GM12878 (cell line): ENCODE measurements at regions not wholly inside any gene's neighbourhood (a gene's known extent, or its start where the extent isn't known, plus 50 kb on each side); places are given as distances from the start of the nearest gene placed in this dataset.

Source experiments
- ATAC-seq: fragments of 200-7000 bp; cut with Tn5 transposase; 3 replicates; pipeline ENCODE4 v1.9.1; 2020; ENCODE audit warnings: mild to moderate bottlenecking, moderate library complexity
- BruUV-seq: library from RNA; stranded (reverse); fragments of 400-500 nt; replicated peaks from 2 replicates; lab custom pipeline; 2021; lab: Mats Ljungman, UMichigan
- CTCF ChIA-PET: fragments of 300-600 bp; sonication (Branson Sonifier 250); formaldehyde crosslinking; extraction: SDS; loops from one replicate; lab custom pipeline; 2021; ENCODE audit warnings: inconsistent platforms; lab: Yijun Ruan, JAX
- POLR2A ChIA-PET: fragments of 350-600 bp; formaldehyde crosslinking; extraction: SDS; loops from one replicate; lab custom pipeline; 2021; ENCODE audit warnings: inconsistent platforms; lab: Charles Lee
- RAD21 ChIA-PET: fragments of 300-600 bp; sonication (Branson Sonifier 250); formaldehyde crosslinking; loops from one replicate; lab custom pipeline; 2023; ENCODE audit warnings: antibody characterized with exemption; ENCODE audit not compliant: unreplicated experiment; lab: Charles Lee
- SMC1A ChIA-PET: fragments of 300-600 bp; sonication (Branson Sonifier 250); formaldehyde crosslinking; loops from one replicate; lab custom pipeline; 2023; ENCODE audit not compliant: unreplicated experiment, uncharacterized antibody; lab: Charles Lee
- DNase-seq: peaks from one replicate; pipeline ENCODE4 v3.0.0-alpha.2; 2011; ENCODE audit warnings: low read depth, low spot score
- FAIRE-seq: peaks from 3 replicates; lab custom pipeline; 2011; peaks lifted over from hg19 to GRCh38; lab: Jason Lieb, UNC
- H2AFZ ChIP-seq: 2 replicates; pipeline ENCODE4 v1.6.0; 2011; ENCODE audit warnings: low read depth, low read length, control low read depth; ENCODE audit not compliant: control insufficient read depth
- H3K27ac ChIP-seq: 2 replicates; pipeline ENCODE4 v1.5.1; 2011; ENCODE audit warnings: control low read depth; ENCODE audit not compliant: control insufficient read depth, insufficient read depth
- H3K27me3 ChIP-seq, 2 experiments: replicated peaks in 1 of 2; 2 replicates each; pipeline versions ENCODE4 v1.6.0 to v1.6.1; 2011; ENCODE audit warnings: low read length in 1 of 2; ENCODE audit not compliant: control insufficient read depth in 2 of 2, insufficient read depth in 2 of 2
- H3K36me3 ChIP-seq, 2 experiments: 2 replicates each; pipeline ENCODE4 v1.5.1; 2011; ENCODE audit warnings: low read length in 1 of 2; ENCODE audit not compliant: control insufficient read depth in 2 of 2, insufficient read depth in 2 of 2
- H3K4me1 ChIP-seq: 2 replicates; pipeline ENCODE4 v1.6.1; 2011; ENCODE audit warnings: mild to moderate bottlenecking, low read length, moderate library complexity, mixed read lengths; ENCODE audit not compliant: control insufficient read depth, insufficient read depth
- H3K4me2 ChIP-seq: 2 replicates; pipeline ENCODE4 v1.6.0; 2011; ENCODE audit warnings: control low read depth; ENCODE audit not compliant: control insufficient read depth, insufficient read depth
- H3K4me3 ChIP-seq: fragments of 200-600 bp; sonication (generic); 2 replicates; pipeline ENCODE4 v1.5.1; 2016
- H3K79me2 ChIP-seq: 2 replicates; pipeline ENCODE4 v1.6.0; 2011; ENCODE audit warnings: low read length; ENCODE audit not compliant: control insufficient read depth, insufficient read depth
- H3K9ac ChIP-seq: 2 replicates; pipeline ENCODE4 v1.8.0; 2011; ENCODE audit warnings: low read length, control low read depth, mixed read lengths; ENCODE audit not compliant: control insufficient read depth, insufficient read depth
- H3K9me3 ChIP-seq: replicated peaks from 3 replicates; pipeline ENCODE4 v1.5.1; 2011; ENCODE audit warnings: mild to moderate bottlenecking, low read length; ENCODE audit not compliant: control insufficient read depth, insufficient read depth
- H4K20me1 ChIP-seq: 2 replicates; pipeline ENCODE4 v1.6.0; 2011; ENCODE audit not compliant: control insufficient read depth, insufficient read depth
- BMI1 ChIP-seq: fragments of 450-650 bp; IDR thresholded peaks from 2 replicates; pipeline ENCODE4 v1.6.1; 2016; ENCODE audit warnings: mild to moderate bottlenecking, moderate library complexity, borderline replicate concordance
- CHD2 ChIP-seq: IDR thresholded peaks from 2 replicates; pipeline ENCODE4 v1.6.1; 2011; ENCODE audit warnings: low read depth, low read length, improper control_type of control experiment, borderline replicate concordance
- MLLT1 ChIP-seq: fragments of 450-650 bp; IDR thresholded peaks from 2 replicates; pipeline ENCODE4 v1.6.1; 2016; ENCODE audit warnings: mild to moderate bottlenecking
- MYB ChIP-seq: fragments of 150-350 bp; IDR thresholded peaks from 2 replicates; pipeline ENCODE4 v1.6.1; 2014; ENCODE audit warnings: mild to moderate bottlenecking, low read depth, low read length, borderline replicate concordance
- NFYA ChIP-seq: IDR thresholded peaks from 2 replicates; pipeline ENCODE4 v1.6.1; 2011; ENCODE audit warnings: low read depth, mild to moderate bottlenecking, low read length, improper control_type of control experiment, borderline replicate concordance
- SIX5 ChIP-seq: IDR thresholded peaks from 2 replicates; pipeline ENCODE4 v1.6.1; 2011; ENCODE audit warnings: mild to moderate bottlenecking, low read depth, low read length, moderate library complexity; ENCODE audit not compliant: severe bottlenecking
- SKIL ChIP-seq: fragments of 450-650 bp; IDR thresholded peaks from 2 replicates; pipeline ENCODE4 v1.6.1; 2017; ENCODE audit warnings: mild to moderate bottlenecking, low read depth, inconsistent platforms; ENCODE audit not compliant: poor library complexity, severe bottlenecking
- SREBF1 ChIP-seq: IDR thresholded peaks from 2 replicates; pipeline ENCODE4 v1.6.1; 2012; ENCODE audit warnings: mild to moderate bottlenecking, low read length
- SRF ChIP-seq, 2 experiments: IDR thresholded peaks; 2 replicates each; pipeline ENCODE4 v1.6.1; 2011; ENCODE audit warnings: low read depth in 2 of 2, low read length in 2 of 2, mild to moderate bottlenecking in 1 of 2, moderate library complexity in 1 of 2
- WRNIP1 ChIP-seq: IDR thresholded peaks from 2 replicates; pipeline ENCODE4 v1.6.1; 2011; ENCODE audit warnings: low read depth, low read length, improper control_type of control experiment, borderline replicate concordance
- ZBED1 ChIP-seq: IDR thresholded peaks from 2 replicates; pipeline ENCODE4 v1.6.1; 2016; ENCODE audit warnings: borderline replicate concordance
- ZNF622 ChIP-seq: fragments of 450-650 bp; IDR thresholded peaks from 2 replicates; pipeline ENCODE4 v1.6.1; 2017; ENCODE audit warnings: mild to moderate bottlenecking, inconsistent platforms
- WGBS: methylation state at CpG from one replicate; pipeline ENCODE4 v1.1.6; 2016; ENCODE audit warnings: low lambda C conversion rate; ENCODE audit not compliant: insufficient replicate concordance, insufficient coverage; ENCODE audit errors: missing lambda C conversion rate; 5-methylcytosine and 5-hydroxymethylcytosine counted together
- in situ Hi-C: fragments of 300-500 bp; cut with MboI; formaldehyde crosslinking; loops from 9 replicates; pipeline ENCODE4 v1.14.3; 2018; ENCODE audit warnings: mixed read lengths
- intact Hi-C: fragments of 100-400 bp; cut with micrococcal nuclease; formaldehyde crosslinking; loops from one replicate; pipeline ENCODE4 v1.14.2; 2022; ENCODE audit not compliant: unreplicated experiment

- ChIA-PET POLR2A (no interaction called here), SMC1A (interaction anchor here (0.9 kb wide), 1 partner anchor 28 kb away, joined by 3 read pairs; no protein-coding TSS in a partner anchor), RAD21 (no interaction called here), CTCF (interaction anchor here (1.9 kb wide), 1 partner anchor 163 kb away, joined by 7 read pairs; no protein-coding TSS in a partner anchor)
- no peak overlapping the region for H3K4me3 ChIP-seq
- no peak overlapping the region for H3K27ac ChIP-seq
- H3K9me3 ChIP-seq = no peaks in the 10 kb centered on the region
- no peaks in the 10 kb centered on the region for H3K27me3 ChIP-seq
- TF ChIP-seq SIX5 (no peak), CHD2 (no peak), WRNIP1 (no peak), ZNF622 (no peak)
- DNase-seq = no peak
- intact Hi-C loops (no loop called here), in situ Hi-C loops (no loop called here)
- H3K4me1 ChIP-seq = peaks cover 3% of the 10 kb centered on the region; the same call in 1 of the 2 replicates
- no peak for FAIRE-seq
- no peak for ATAC-seq
- H2AFZ ChIP-seq = no peak overlapping the region
- H3K9ac ChIP-seq = no peak overlapping the region
- WGBS = 91% methylated on average over 2 of the region's 2 CpGs
- H3K79me2 ChIP-seq = no peaks in the 10 kb centered on the region
- H4K20me1 ChIP-seq = no peaks in the 10 kb centered on the region
- H3K4me2 ChIP-seq = no peak overlapping the region
- no peaks in the 10 kb centered on the region for H3K36me3 ChIP-seq
- no TSS peak for BruUV-seq
Measured at GRCh38 chr6:144615870-144616269, 330.7 kb downstream of the UTRN start.

- Histone ChIP-seq H3K9ac (no peak overlapping the region), H3K36me3 (no peaks in the 10 kb centered on the region), H4K20me1 (no peaks in the 10 kb centered on the region), H3K79me2 (no peaks in the 10 kb centered on the region), H3K27me3 (no peaks in the 10 kb centered on the region), H3K4me1 (peaks cover 3% of the 10 kb centered on the region; the same call in 1 of the 2 replicates), H3K9me3 (no peaks in the 10 kb centered on the region), H3K4me2 (no peak overlapping the region), H3K27ac (no peak overlapping the region), H3K4me3 (no peak overlapping the region), H2AFZ (no peak overlapping the region)
- intact Hi-C loops = no loop called here
- no peak for DNase-seq
- ChIA-PET SMC1A (no interaction called here), RAD21 (no interaction called here), POLR2A (no interaction called here), CTCF (no interaction called here)
- in situ Hi-C loops = no loop called here
- no peak for FAIRE-seq
- no TSS peak for BruUV-seq
- WGBS = 95% methylated on average over 1 of the region's 1 CpG
- ATAC-seq = no peak
- TF ChIP-seq MYB = no peak
- TF ChIP-seq SRF (IDR thresholded peaks at IDR 0.05; ENCODE audit: low read depth in 2 of 2, low read length in 2 of 2) = no peak
- no peak for TF ChIP-seq SREBF1
- TF ChIP-seq ZBED1 = no peak
- TF ChIP-seq NFYA = no peak
- no peak for TF ChIP-seq MLLT1
- TF ChIP-seq SKIL = no peak
- no peak for TF ChIP-seq BMI1
Measured at GRCh38 chr6:144617191-144617590, 332.1 kb downstream of the UTRN start.
